Ascending aorta (tissue), 2 donors: ENCODE measurements at regions not wholly inside any gene's neighbourhood (a gene's known extent, or its start where the extent isn't known, plus 50 kb on each side); places are given as distances from the start of the nearest gene placed in this dataset.

Source experiments
- DNase-seq, 2 donors: peaks; one replicate each; pipeline ENCODE4 v3.0.0-alpha.2; 2019; ENCODE audit warnings: low spot score in 2 of 2
- H3K27ac ChIP-seq, 2 donors: fragments of 200-600 bp; sonication (generic); one replicate each; pipeline ENCODE4 v1.5.1; 2016 to 2017; ENCODE audit warnings: mild to moderate bottlenecking in 1 of 2
- H3K27me3 ChIP-seq: fragments of 200-600 bp; sonication (generic); one replicate; pipeline ENCODE4 v1.5.1; 2017
- H3K36me3 ChIP-seq, 2 donors: fragments of 200-600 bp; sonication (generic); one replicate each; pipeline ENCODE4 v1.5.1; 2016
- H3K4me1 ChIP-seq, 2 donors: fragments of 200-600 bp; sonication (generic); one replicate each; pipeline ENCODE4 v1.5.1; 2016 to 2017; ENCODE audit warnings: mild to moderate bottlenecking in 1 of 2
- H3K4me3 ChIP-seq, 2 donors: fragments of 200-600 bp; sonication (generic); one replicate each; pipeline ENCODE4 v1.5.1; 2016 to 2017; ENCODE audit warnings: mild to moderate bottlenecking in 1 of 2
- H3K9me3 ChIP-seq, 2 donors: fragments of 200-600 bp; sonication (generic); one replicate each; pipeline ENCODE4 v1.5.1; 2016
- CTCF ChIP-seq, 3 experiments: fragments of 200-600 bp in 2 of 3; fragments of 450-650 bp in 1 of 3; sonication (generic) in 2 of 3; IDR thresholded peaks; one replicate each; pipeline ENCODE4 v1.5.1; 2016 to 2019; ENCODE audit warnings: antibody characterized with exemption in 3 of 3, mild to moderate bottlenecking in 1 of 3, moderate library complexity in 1 of 3
- intact Hi-C: fragments of 100-400 bp; cut with DNase I; formaldehyde crosslinking; loops from one replicate; pipeline ENCODE4 v1.15.1; 2023

- Histone ChIP-seq H3K27me3 (no peaks in the 10 kb centered on the region), H3K9me3 (no peaks in the 10 kb centered on the region), H3K27ac (no peak overlapping the region), H3K4me1 (no peaks in the 10 kb centered on the region), H3K4me3 (no peak overlapping the region), H3K36me3 (no peaks in the 10 kb centered on the region)
- no peak for DNase-seq
- intact Hi-C loops, result no loop called here
- no peak for TF ChIP-seq CTCF (IDR thresholded peaks at IDR 0.05)
These were observed 317.3 kb downstream of the FBXW7 start for GRCh38 chr4:152218576-152218975.

- Histone ChIP-seq H3K9me3 (no peaks in the 10 kb centered on the region), H3K4me1 (no peaks in the 10 kb centered on the region), H3K27me3 (no peaks in the 10 kb centered on the region), H3K27ac (no peak overlapping the region), H3K4me3 (no peak overlapping the region), H3K36me3 (no peaks in the 10 kb centered on the region)
- DNase-seq, result no peak
- no peak for TF ChIP-seq CTCF (IDR thresholded peaks at IDR 0.05)
- intact Hi-C loops, result no loop called here
These were observed 318.0 kb downstream of the FBXW7 start for GRCh38 chr4:152217896-152218295.

- intact Hi-C loops, result no loop called here
- no peak for DNase-seq
- no peaks in the 10 kb centered on the region for H3K27me3 ChIP-seq
- H3K4me3 ChIP-seq, result no peak overlapping the region
- H3K4me1 ChIP-seq, result no peaks in the 10 kb centered on the region
- no peaks in the 10 kb centered on the region for H3K9me3 ChIP-seq
- TF ChIP-seq CTCF (IDR thresholded peaks at IDR 0.05), result no peak
- no peaks in the 10 kb centered on the region for H3K36me3 ChIP-seq
- no peak overlapping the region for H3K27ac ChIP-seq
These were observed 323.8 kb downstream of the FBXW7 start for GRCh38 chr4:152211936-152212653.

GRCh38 chr4:152209772-152210493 is 326.0 kb downstream of the FBXW7 start:
- Histone ChIP-seq H3K4me3 (no peak overlapping the region), H3K36me3 (no peaks in the 10 kb centered on the region), H3K4me1 (no peaks in the 10 kb centered on the region), H3K27ac (no peak overlapping the region), H3K27me3 (no peaks in the 10 kb centered on the region), H3K9me3 (no peaks in the 10 kb centered on the region)
- intact Hi-C loops, result no loop called here
- DNase-seq, result no peak
- no peak for TF ChIP-seq CTCF (IDR thresholded peaks at IDR 0.05)

- Histone ChIP-seq H3K27me3 (no peaks in the 10 kb centered on the region), H3K36me3 (no peaks in the 10 kb centered on the region), H3K4me1 (no peaks in the 10 kb centered on the region), H3K9me3 (no peaks in the 10 kb centered on the region), H3K27ac (no peak overlapping the region), H3K4me3 (no peak overlapping the region)
- DNase-seq, result no peak
- no peak for TF ChIP-seq CTCF (IDR thresholded peaks at IDR 0.05)
- intact Hi-C loops, result no loop called here
These were observed 328.5 kb downstream of the FBXW7 start for GRCh38 chr4:152207378-152207720.
